ENCODE measurements at regions not wholly inside any gene's neighbourhood (a gene's known extent, or its start where the extent isn't known, plus 50 kb on each side); places are given as distances from the start of the nearest gene placed in this dataset.

DNA sequence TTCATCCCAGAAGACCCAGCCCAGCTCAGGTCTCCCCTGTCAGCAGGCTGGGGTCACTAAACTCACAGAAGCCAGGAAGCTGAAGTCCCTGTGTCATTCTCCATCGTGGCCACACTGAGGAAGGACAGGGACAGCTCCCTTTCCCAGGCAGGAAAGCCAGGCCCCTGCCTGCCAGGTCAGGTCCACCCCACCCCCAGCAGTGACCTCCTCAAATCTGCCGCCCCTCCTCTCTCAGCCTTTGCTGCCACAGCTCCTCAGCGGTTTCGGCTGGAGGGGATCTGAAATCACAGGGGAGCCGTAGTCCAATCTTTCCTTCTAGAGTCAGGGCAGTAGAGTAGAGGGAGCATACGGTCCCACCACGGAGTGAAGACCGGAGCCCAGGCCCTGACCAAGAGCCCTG is 150.9 kb upstream of the UNC5B start:
- TF ChIP-seq EP300 (IDR thresholded peaks at IDR 0.05) (no peak), POLR2A (IDR thresholded peaks at IDR 0.05) (no peak)
- TF ChIP-seq, protein P1, sequence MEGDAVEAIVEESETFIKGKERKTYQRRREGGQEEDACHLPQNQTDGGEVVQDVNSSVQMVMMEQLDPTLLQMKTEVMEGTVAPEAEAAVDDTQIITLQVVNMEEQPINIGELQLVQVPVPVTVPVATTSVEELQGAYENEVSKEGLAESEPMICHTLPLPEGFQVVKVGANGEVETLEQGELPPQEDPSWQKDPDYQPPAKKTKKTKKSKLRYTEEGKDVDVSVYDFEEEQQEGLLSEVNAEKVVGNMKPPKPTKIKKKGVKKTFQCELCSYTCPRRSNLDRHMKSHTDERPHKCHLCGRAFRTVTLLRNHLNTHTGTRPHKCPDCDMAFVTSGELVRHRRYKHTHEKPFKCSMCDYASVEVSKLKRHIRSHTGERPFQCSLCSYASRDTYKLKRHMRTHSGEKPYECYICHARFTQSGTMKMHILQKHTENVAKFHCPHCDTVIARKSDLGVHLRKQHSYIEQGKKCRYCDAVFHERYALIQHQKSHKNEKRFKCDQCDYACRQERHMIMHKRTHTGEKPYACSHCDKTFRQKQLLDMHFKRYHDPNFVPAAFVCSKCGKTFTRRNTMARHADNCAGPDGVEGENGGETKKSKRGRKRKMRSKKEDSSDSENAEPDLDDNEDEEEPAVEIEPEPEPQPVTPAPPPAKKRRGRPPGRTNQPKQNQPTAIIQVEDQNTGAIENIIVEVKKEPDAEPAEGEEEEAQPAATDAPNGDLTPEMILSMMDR (IDR thresholded peaks at IDR 0.05): no peak

Data from upper lobe of left lung (tissue), 4 donors.